DMS114 treated with DMSO at 0.1 percent for 48 hours (cell line): ENCODE measurements at regions not wholly inside any gene's neighbourhood (a gene's known extent, or its start where the extent isn't known, plus 50 kb on each side); places are given as distances from the start of the nearest gene placed in this dataset.

Experiments
- DNase-seq: peaks from one replicate; lab custom pipeline; 2025; ENCODE audit not compliant: unreplicated experiment; lab: John Stamatoyannopoulos, UW

GRCh38 chr5:82408033-82408432 is 129.9 kb upstream of the RPS23 start:
- no peak for DNase-seq

GRCh38 chr5:82406205-82406773 is 128.1 kb upstream of the RPS23 start:
- no peak for DNase-seq

- DNase-seq: no peak
Measured at GRCh38 chr5:82405618-82406204, 127.6 kb upstream of the RPS23 start.

- no peak for DNase-seq
Measured at GRCh38 chr5:82405161-82405560, 127.0 kb upstream of the RPS23 start.

GRCh38 chr5:82404382-82404945 is 126.3 kb upstream of the RPS23 start:
- DNase-seq: no peak

- DNase-seq: no peak
Measured at GRCh38 chr5:82403724-82404123, 125.6 kb upstream of the RPS23 start.

GRCh38 chr5:82403026-82403425 is 124.9 kb upstream of the RPS23 start:
- DNase-seq: no peak

- no peak for DNase-seq
Measured at GRCh38 chr5:82399111-82399510, 121.0 kb upstream of the RPS23 start.

GRCh38 chr5:82397741-82398320 is 119.7 kb upstream of the RPS23 start:
- no peak for DNase-seq

- no peak for DNase-seq
Measured at GRCh38 chr5:82396871-82397514, 118.8 kb upstream of the RPS23 start.

GRCh38 chr5:82396396-82396795 is 118.2 kb upstream of the RPS23 start:
- no peak for DNase-seq

- no peak for DNase-seq
Measured at GRCh38 chr5:82393951-82394350, 115.8 kb upstream of the RPS23 start.

- no peak for DNase-seq
Measured at GRCh38 chr5:82390088-82390487, 111.9 kb upstream of the RPS23 start.

GRCh38 chr5:82389347-82389746 is 111.2 kb upstream of the RPS23 start:
- DNase-seq: no peak

- DNase-seq: no peak
Measured at GRCh38 chr5:82388181-82388580, 110.0 kb upstream of the RPS23 start.

GRCh38 chr5:82387819-82388166 is 109.6 kb upstream of the RPS23 start:
- no peak for DNase-seq

- no peak for DNase-seq
Measured at GRCh38 chr5:82387001-82387818, 109.1 kb upstream of the RPS23 start.

- no peak for DNase-seq
Measured at GRCh38 chr5:82386576-82386975, 108.4 kb upstream of the RPS23 start.

- DNase-seq: no peak
Measured at GRCh38 chr5:82384034-82384750, 106.0 kb upstream of the RPS23 start.

GRCh38 chr5:82381591-82381990 is 103.4 kb upstream of the RPS23 start:
- DNase-seq: no peak

- no peak for DNase-seq
Measured at GRCh38 chr5:82376307-82376706, 98.2 kb upstream of the RPS23 start.
